IMR-90 (cell line): ENCODE measurements at regions not wholly inside any gene's neighbourhood (a gene's known extent, or its start where the extent isn't known, plus 50 kb on each side); places are given as distances from the start of the nearest gene placed in this dataset.

Experiments
- ATAC-seq: fragments of 200-7000 bp; cut with Tn5 transposase; 2 replicates; pipeline ENCODE4 v1.9.1; 2020; ENCODE audit warnings: low read depth, mild to moderate bottlenecking, moderate library complexity
- BruUV-seq: library from RNA; stranded (reverse); fragments of 400-500 nt; replicated peaks from 2 replicates; lab custom pipeline; 2021; lab: Mats Ljungman, UMichigan
- CTCF ChIA-PET: fragments of 300-600 bp; formaldehyde crosslinking; extraction: SDS; loops from one replicate; lab custom pipeline; 2021; ENCODE audit warnings: antibody characterized with exemption; lab: Yijun Ruan, JAX
- POLR2A ChIA-PET: fragments of 300-600 bp; sonication (Branson Sonifier 250); formaldehyde crosslinking; loops from one replicate; lab custom pipeline; 2022; ENCODE audit warnings: antibody characterized with exemption; ENCODE audit not compliant: unreplicated experiment; lab: Charles Lee
- DNase-seq: peaks from one replicate; pipeline ENCODE4 v3.0.0; 2013
- H2AFZ ChIP-seq: replicated peaks from 2 replicates; pipeline ENCODE3; 2013; ENCODE audit warnings: low read length, mild to moderate bottlenecking; ENCODE audit not compliant: poor library complexity
- H2AK5ac ChIP-seq: 2 replicates; pipeline ENCODE4 v1.6.1; 2013; ENCODE audit warnings: low read depth, low read length, inconsistent platforms
- H2AK9ac ChIP-seq: replicated peaks from 2 replicates; pipeline ENCODE3; 2013; ENCODE audit warnings: mild to moderate bottlenecking, low read depth, low read length, moderate library complexity; ENCODE audit not compliant: poor library complexity
- H2BK120ac ChIP-seq: 2 replicates; pipeline ENCODE4 v1.6.1; 2013; ENCODE audit warnings: low read depth, low read length, inconsistent platforms
- H2BK15ac ChIP-seq: 3 replicates; pipeline ENCODE4 v1.6.1; 2013; ENCODE audit warnings: low read depth, low read length, inconsistent platforms
- H2BK20ac ChIP-seq: 2 replicates; pipeline ENCODE4 v1.6.1; 2013; ENCODE audit warnings: low read depth, mild to moderate bottlenecking, inconsistent platforms, low read length, moderate library complexity
- H2BK5ac ChIP-seq: 2 replicates; pipeline ENCODE4 v1.6.1; 2013; ENCODE audit warnings: mild to moderate bottlenecking, low read depth, low read length, inconsistent platforms; ENCODE audit not compliant: poor library complexity, severe bottlenecking
- H3K14ac ChIP-seq: replicated peaks from 2 replicates; pipeline ENCODE4 v1.6.1; 2013; ENCODE audit warnings: low read depth, low read length, inconsistent platforms
- H3K18ac ChIP-seq: 2 replicates; pipeline ENCODE4 v1.6.1; 2013; ENCODE audit warnings: low read depth, low read length, control low read depth
- H3K23ac ChIP-seq: 2 replicates; pipeline ENCODE4 v1.6.1; 2013; ENCODE audit warnings: low read depth, low read length, inconsistent platforms
- H3K27ac ChIP-seq: 2 replicates; pipeline ENCODE4 v1.5.1; 2013; ENCODE audit warnings: mild to moderate bottlenecking, control low read depth, low read length; ENCODE audit not compliant: insufficient read depth
- H3K27me3 ChIP-seq: 2 replicates; pipeline ENCODE4 v1.6.1; 2013; ENCODE audit warnings: low read length; ENCODE audit not compliant: control insufficient read depth, insufficient read depth
- H3K36me3 ChIP-seq: 2 replicates; pipeline ENCODE4 v1.6.1; 2013; ENCODE audit warnings: low read length, mixed read lengths; ENCODE audit not compliant: control insufficient read depth, insufficient read depth
- H3K4ac ChIP-seq: 2 replicates; pipeline ENCODE4 v1.6.1; 2013; ENCODE audit warnings: low read depth, low read length, inconsistent platforms
- H3K4me1 ChIP-seq: 2 replicates; pipeline ENCODE4 v1.6.1; 2013; ENCODE audit warnings: low read length, mixed read lengths; ENCODE audit not compliant: control insufficient read depth, insufficient read depth
- H3K4me2 ChIP-seq: 2 replicates; pipeline ENCODE4 v1.6.1; 2013; ENCODE audit warnings: low read depth, mild to moderate bottlenecking, control low read depth, low read length, moderate library complexity
- H3K4me3 ChIP-seq: 2 replicates; pipeline ENCODE4 v1.5.1; 2013; ENCODE audit warnings: low read depth, mild to moderate bottlenecking, control low read depth, low read length, moderate library complexity; ENCODE audit not compliant: insufficient read depth
- H3K56ac ChIP-seq: 2 replicates; pipeline ENCODE4 v1.6.1; 2013; ENCODE audit warnings: low read length, inconsistent platforms; ENCODE audit not compliant: insufficient read depth; ENCODE audit errors: extremely low read depth
- H3K79me1 ChIP-seq, 2 experiments: 2 replicates each; pipeline ENCODE4 v1.6.1; 2013; ENCODE audit warnings: low read length in 2 of 2, inconsistent platforms in 1 of 2, low read depth in 1 of 2
- H3K9ac ChIP-seq: 2 replicates; pipeline ENCODE4 v1.6.1; 2013; ENCODE audit warnings: low read depth, low read length, control low read depth
- H3K9me1 ChIP-seq: 2 replicates; pipeline ENCODE4 v1.6.1; 2013; ENCODE audit warnings: low read length, inconsistent platforms; ENCODE audit not compliant: insufficient read depth
- H3K9me3 ChIP-seq: 2 replicates; pipeline ENCODE4 v1.6.1; 2013; ENCODE audit warnings: low read length; ENCODE audit not compliant: control insufficient read depth, insufficient read depth
- H4K20me1 ChIP-seq: 2 replicates; pipeline ENCODE4 v1.6.1; 2013; ENCODE audit warnings: low read length, inconsistent platforms; ENCODE audit not compliant: insufficient read depth
- H4K5ac ChIP-seq: 2 replicates; pipeline ENCODE4 v1.6.1; 2013; ENCODE audit warnings: mild to moderate bottlenecking, low read depth, low read length, control low read depth
- H4K8ac ChIP-seq, 2 experiments: 2 replicates each; pipeline ENCODE4 v1.6.1; 2013; ENCODE audit warnings: low read depth in 2 of 2, low read length in 2 of 2, control low read depth in 1 of 2, inconsistent platforms in 1 of 2
- H4K91ac ChIP-seq: 2 replicates; pipeline ENCODE4 v1.6.1; 2013; ENCODE audit warnings: low read depth, low read length, inconsistent platforms; ENCODE audit not compliant: insufficient read depth
- BHLHE40 ChIP-seq: fragments of 150-350 bp; IDR thresholded peaks from 2 replicates; pipeline ENCODE4 v1.6.1; 2016; ENCODE audit warnings: mild to moderate bottlenecking, low read depth, low read length
- CEBPB ChIP-seq: IDR thresholded peaks from 2 replicates; pipeline ENCODE4 v1.6.1; 2012; ENCODE audit warnings: low read depth, low read length, improper control_type of control experiment
- CHD1 ChIP-seq: IDR thresholded peaks from 2 replicates; pipeline ENCODE4 v1.6.1; 2012; ENCODE audit warnings: low read depth, low read length, improper control_type of control experiment
- CTCF ChIP-seq: conservative IDR thresholded peaks from 2 replicates; pipeline ENCODE4 v1.5.1; 2012; ENCODE audit warnings: mild to moderate bottlenecking, low read depth, low read length, improper control_type of control experiment
- ELK1 ChIP-seq: fragments of 150-350 bp; IDR thresholded peaks from 2 replicates; pipeline ENCODE4 v1.6.1; 2016; ENCODE audit warnings: low read depth, mild to moderate bottlenecking, low read length, moderate library complexity, borderline replicate concordance
- MAZ ChIP-seq: IDR thresholded peaks from 2 replicates; pipeline ENCODE4 v1.6.1; 2012; ENCODE audit warnings: low read depth, mild to moderate bottlenecking, low read length, improper control_type of control experiment, moderate library complexity, borderline replicate concordance
- POLR2A ChIP-seq: IDR thresholded peaks from 2 replicates; pipeline ENCODE4 v1.6.1; 2012; ENCODE audit warnings: mild to moderate bottlenecking, low read depth, low read length
- RAD21 ChIP-seq: IDR thresholded peaks from 2 replicates; pipeline ENCODE4 v1.6.1; 2012; ENCODE audit warnings: low read length, improper control_type of control experiment
- RCOR1 ChIP-seq: IDR thresholded peaks from 2 replicates; pipeline ENCODE4 v1.6.1; 2012; ENCODE audit warnings: mild to moderate bottlenecking, low read length, improper control_type of control experiment; ENCODE audit not compliant: insufficient replicate concordance
- SMC3 ChIP-seq: fragments of 150-350 bp; IDR thresholded peaks from 2 replicates; pipeline ENCODE4 v1.6.1; 2016; ENCODE audit warnings: low read depth, mild to moderate bottlenecking, antibody characterized with exemption, low read length, moderate library complexity
- WGBS, 2 experiments: methylation state at CpG; one replicate each; pipeline versions ENCODE4 v1.1.5 to v1.1.7; 2013; ENCODE audit warnings: missing lambda C conversion rate in 2 of 2; ENCODE audit not compliant: insufficient read length in 1 of 2; ENCODE audit errors: extremely low coverage in 2 of 2; 5-methylcytosine and 5-hydroxymethylcytosine counted together
- dilution Hi-C: fragments of 300-500 bp; cut with HindIII; formaldehyde crosslinking; loops from one replicate; pipeline ENCODE4 v1.14.3; 2018; ENCODE audit warnings: low sequenced_read_pairs; ENCODE audit not compliant: unreplicated experiment
- in situ Hi-C: fragments of 300-500 bp; cut with MboI; formaldehyde crosslinking; loops from 3 replicates; pipeline ENCODE4 v1.14.3; 2019; ENCODE audit warnings: low sequenced_read_pairs, inconsistent platforms, mixed read lengths
- intact Hi-C: fragments of 100-400 bp; cut with micrococcal nuclease; formaldehyde crosslinking; loops from 2 replicates; pipeline ENCODE4 v1.10.0; 2022

GRCh38 chr13:74841123-74841522, 640.8 kb downstream of the TBC1D4 start:
- H2AK9ac ChIP-seq = no peak overlapping the region
- no peak overlapping the region for H4K8ac ChIP-seq
- H3K36me3 ChIP-seq = no peaks in the 10 kb centered on the region
- H3K9ac ChIP-seq = no peak overlapping the region
- WGBS, 2 experiments = 40% methylated on average over 1 of the region's 2 CpGs; no CpG with 5 or more reads in 1 of the 2 experiments
- H2BK5ac ChIP-seq = no peak overlapping the region
- no peak overlapping the region for H4K91ac ChIP-seq
- H3K4ac ChIP-seq = no peak overlapping the region
- in situ Hi-C loops (no loop called here), dilution Hi-C loops (no loop called here), intact Hi-C loops (no loop called here)
- H2AK5ac ChIP-seq = no peak overlapping the region
- no peak overlapping the region for H3K4me2 ChIP-seq
- H4K20me1 ChIP-seq = no peaks in the 10 kb centered on the region
- no peaks in the 10 kb centered on the region for H3K79me1 ChIP-seq
- no peak overlapping the region for H2BK120ac ChIP-seq
- H2AFZ ChIP-seq = no peak overlapping the region
- no peaks in the 10 kb centered on the region for H3K9me3 ChIP-seq
- H4K5ac ChIP-seq = no peak overlapping the region
- no peaks in the 10 kb centered on the region for H3K4me1 ChIP-seq
- no peaks in the 10 kb centered on the region for H3K9me1 ChIP-seq
- TF ChIP-seq MAZ (no peak), POLR2A (no peak), CHD1 (no peak), CTCF (no peak), RCOR1 (no peak), CEBPB (no peak), SMC3 (no peak), ELK1 (no peak), BHLHE40 (no peak), RAD21 (no peak)
- H3K14ac ChIP-seq = no peak overlapping the region
- no peak overlapping the region for H3K4me3 ChIP-seq
- no peak for ATAC-seq
- no peak overlapping the region for H2BK20ac ChIP-seq
- no peaks in the 10 kb centered on the region for H3K27me3 ChIP-seq
- no peak overlapping the region for H3K56ac ChIP-seq
- DNase-seq = no peak
- POLR2A ChIA-PET = no interaction called here
- H3K23ac ChIP-seq = no peak overlapping the region
- no peak overlapping the region for H2BK15ac ChIP-seq
- BruUV-seq = no TSS peak
- no peak overlapping the region for H3K18ac ChIP-seq
- no peak overlapping the region for H3K27ac ChIP-seq
- CTCF ChIA-PET = no interaction called here
